A673 (cell line): ENCODE measurements at regions not wholly inside any gene's neighbourhood (a gene's known extent, or its start where the extent isn't known, plus 50 kb on each side); places are given as distances from the start of the nearest gene placed in this dataset.

Experiments
- BruUV-seq: library from RNA; stranded (reverse); fragments of 400-500 nt; replicated peaks from 2 replicates; lab custom pipeline; 2021; lab: Mats Ljungman, UMichigan
- CTCF ChIA-PET: fragments of 300-600 bp; sonication (Branson Sonifier 250); formaldehyde crosslinking; loops from one replicate; lab custom pipeline; 2022; ENCODE audit warnings: antibody characterized with exemption; lab: Charles Lee
- POLR2A ChIA-PET: fragments of 300-600 bp; sonication (Branson Sonifier 250); formaldehyde crosslinking; loops from one replicate; lab custom pipeline; 2022; ENCODE audit warnings: antibody characterized with exemption; ENCODE audit not compliant: low non-redundant PET; lab: Charles Lee
- DNase-seq: peaks from one replicate; pipeline ENCODE4 v3.0.0-alpha.2; 2015; ENCODE audit warnings: low spot score
- H3K27ac ChIP-seq: fragments of 200-600 bp; sonication (generic); 2 replicates; pipeline ENCODE4 v1.5.1; 2016; ENCODE audit warnings: mixed run types, low read depth, mild to moderate bottlenecking, mixed read lengths, antibody characterized with exemption, low read length; ENCODE audit not compliant: poor library complexity, severe bottlenecking
- H3K27me3 ChIP-seq: fragments of 200-600 bp; sonication (generic); replicated peaks from 2 replicates; pipeline ENCODE4 v1.6.1; 2017; ENCODE audit warnings: mixed run types, low read depth, mild to moderate bottlenecking, mixed read lengths, antibody characterized with exemption, low read length; ENCODE audit not compliant: insufficient read depth, poor library complexity
- H3K36me3 ChIP-seq: fragments of 200-600 bp; sonication (generic); 2 replicates; pipeline ENCODE4 v1.6.1; 2016; ENCODE audit warnings: mixed run types, mild to moderate bottlenecking, mixed read lengths, antibody characterized with exemption, low read length; ENCODE audit not compliant: insufficient read depth, poor library complexity, severe bottlenecking
- H3K4me1 ChIP-seq: fragments of 200-600 bp; sonication (generic); 2 replicates; pipeline ENCODE4 v1.6.1; 2017; ENCODE audit warnings: mixed run types, mild to moderate bottlenecking, mixed read lengths, antibody characterized with exemption, low read length; ENCODE audit not compliant: insufficient read depth, poor library complexity, severe bottlenecking
- H3K4me3 ChIP-seq: fragments of 200-600 bp; sonication (generic); 2 replicates; pipeline ENCODE4 v1.5.1; 2016; ENCODE audit warnings: low read depth, mixed run types, mild to moderate bottlenecking, mixed read lengths, low read length; ENCODE audit not compliant: poor library complexity, severe bottlenecking
- H3K9me3 ChIP-seq: fragments of 200-600 bp; sonication (generic); 2 replicates; pipeline ENCODE4 v1.6.1; 2016; ENCODE audit warnings: mixed run types, low read depth, mild to moderate bottlenecking, mixed read lengths, antibody characterized with exemption, low read length; ENCODE audit not compliant: poor library complexity, severe bottlenecking
- EZH2 ChIP-seq: fragments of 200-600 bp; sonication (generic); IDR thresholded peaks from 2 replicates; pipeline ENCODE4 v1.6.1; 2017; ENCODE audit warnings: borderline replicate concordance, low read depth, mild to moderate bottlenecking, mixed read lengths, antibody characterized with exemption, low read length; ENCODE audit not compliant: poor library complexity, severe bottlenecking
- intact Hi-C: fragments of 100-400 bp; cut with micrococcal nuclease; formaldehyde crosslinking; loops from one replicate; pipeline ENCODE4 v1.10.0; 2022; ENCODE audit not compliant: unreplicated experiment
- TF ChIP-seq, protein P1 (sequence below): fragments of 300-800, 200-600 bp; sonication (generic); conservative IDR thresholded peaks from 2 replicates; pipeline ENCODE4 v1.5.1; 2017; ENCODE audit warnings: low read depth, mild to moderate bottlenecking, antibody characterized with exemption, low read length, moderate library complexity, mixed read lengths

DNA sequence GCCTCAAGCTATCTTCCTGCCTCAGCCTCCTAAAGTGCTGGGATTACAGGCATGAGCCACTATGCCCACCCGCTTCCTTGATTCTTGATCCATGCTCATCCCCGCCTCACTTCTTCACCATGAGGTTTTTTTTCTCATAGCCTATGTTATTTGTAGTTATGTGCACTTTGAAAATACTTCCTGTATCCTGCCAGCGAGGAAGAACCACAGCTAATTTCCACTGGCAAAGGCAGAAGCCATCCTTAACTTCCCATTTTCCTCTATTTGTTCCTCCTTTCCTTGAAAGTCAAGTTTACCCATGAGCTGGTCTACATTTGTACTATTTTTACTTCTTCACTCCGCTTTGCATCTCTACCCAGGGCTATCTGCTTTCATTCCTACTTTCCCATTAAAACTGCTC is 189.7 kb upstream of the ZFHX3 start:
- Histone ChIP-seq H3K27me3 (peaks cover 3% of the 10 kb centered on the region), H3K36me3 (no peaks in the 10 kb centered on the region), H3K27ac (no peak overlapping the region), H3K4me3 (no peak overlapping the region), H3K4me1 (peaks cover 6% of the 10 kb centered on the region), H3K9me3 (no peaks in the 10 kb centered on the region)
- no peak for TF ChIP-seq EZH2
- TF ChIP-seq, protein P1, sequence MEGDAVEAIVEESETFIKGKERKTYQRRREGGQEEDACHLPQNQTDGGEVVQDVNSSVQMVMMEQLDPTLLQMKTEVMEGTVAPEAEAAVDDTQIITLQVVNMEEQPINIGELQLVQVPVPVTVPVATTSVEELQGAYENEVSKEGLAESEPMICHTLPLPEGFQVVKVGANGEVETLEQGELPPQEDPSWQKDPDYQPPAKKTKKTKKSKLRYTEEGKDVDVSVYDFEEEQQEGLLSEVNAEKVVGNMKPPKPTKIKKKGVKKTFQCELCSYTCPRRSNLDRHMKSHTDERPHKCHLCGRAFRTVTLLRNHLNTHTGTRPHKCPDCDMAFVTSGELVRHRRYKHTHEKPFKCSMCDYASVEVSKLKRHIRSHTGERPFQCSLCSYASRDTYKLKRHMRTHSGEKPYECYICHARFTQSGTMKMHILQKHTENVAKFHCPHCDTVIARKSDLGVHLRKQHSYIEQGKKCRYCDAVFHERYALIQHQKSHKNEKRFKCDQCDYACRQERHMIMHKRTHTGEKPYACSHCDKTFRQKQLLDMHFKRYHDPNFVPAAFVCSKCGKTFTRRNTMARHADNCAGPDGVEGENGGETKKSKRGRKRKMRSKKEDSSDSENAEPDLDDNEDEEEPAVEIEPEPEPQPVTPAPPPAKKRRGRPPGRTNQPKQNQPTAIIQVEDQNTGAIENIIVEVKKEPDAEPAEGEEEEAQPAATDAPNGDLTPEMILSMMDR: no peak
- POLR2A ChIA-PET: no interaction called here
- DNase-seq: no peak
- intact Hi-C loops: no loop called here
- CTCF ChIA-PET: no interaction called here
- no TSS peak for BruUV-seq

DNA sequence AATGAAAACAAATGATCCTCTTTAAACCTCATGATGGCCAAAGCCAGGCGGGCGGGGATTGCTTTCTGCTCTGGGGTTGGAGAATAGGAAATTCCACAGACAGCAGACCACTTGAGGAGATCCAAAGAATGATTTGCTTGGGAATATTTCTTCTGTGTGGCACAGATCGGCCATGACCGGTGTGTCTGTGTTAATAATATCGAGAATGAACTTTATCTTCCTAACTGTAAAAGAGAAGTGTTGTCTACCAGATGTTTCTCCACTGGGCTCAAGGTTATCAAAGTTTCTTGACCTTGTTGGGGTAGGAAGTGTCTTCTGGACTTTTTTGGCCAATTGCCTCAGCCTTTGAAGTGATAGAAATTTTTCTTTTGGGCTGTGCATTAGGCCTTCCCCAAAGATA is 186.6 kb upstream of the ZFHX3 start:
- ChIA-PET POLR2A (no interaction called here), CTCF (no interaction called here)
- H3K27ac ChIP-seq: no peak overlapping the region
- H3K4me1 ChIP-seq: peaks cover 14% of the 10 kb centered on the region
- DNase-seq: no peak
- no TSS peak for BruUV-seq
- no peaks in the 10 kb centered on the region for H3K9me3 ChIP-seq
- H3K27me3 ChIP-seq: no peaks in the 10 kb centered on the region
- H3K4me3 ChIP-seq: no peak overlapping the region
- no peak for TF ChIP-seq EZH2
- TF ChIP-seq, protein P1: no peak
- no peaks in the 10 kb centered on the region for H3K36me3 ChIP-seq
- intact Hi-C loops: no loop called here

DNA sequence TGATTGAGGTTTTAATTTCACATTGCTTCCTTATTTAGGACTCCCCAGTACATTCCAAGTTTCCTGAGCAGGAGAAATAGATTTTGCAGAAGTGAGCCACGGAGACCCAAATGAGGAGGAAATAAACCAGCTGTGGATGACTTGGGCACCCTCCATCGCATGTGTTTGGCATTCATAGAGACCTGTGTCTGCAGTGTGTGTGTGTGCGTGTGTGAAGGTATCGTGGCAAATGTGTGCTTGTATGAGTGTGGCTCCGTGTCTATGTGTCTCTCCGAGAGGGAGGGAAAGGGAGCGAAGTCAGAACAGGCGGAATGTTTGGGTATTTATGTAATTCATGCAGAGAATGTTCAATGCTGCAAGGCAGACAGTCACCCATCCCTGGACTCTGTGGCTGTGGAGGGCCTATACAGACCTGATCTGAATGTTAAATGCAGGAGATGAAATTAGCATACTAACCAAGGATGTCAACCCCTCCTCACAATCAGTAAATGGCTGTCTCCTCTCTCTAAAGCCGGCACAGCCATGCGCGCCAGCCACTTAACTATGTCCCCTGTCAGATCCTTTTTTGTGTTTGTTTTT is 186.0 kb upstream of the ZFHX3 start:
- no peak for DNase-seq
- POLR2A ChIA-PET: interaction anchor here (0.7 kb wide), 1 partner anchor 734 kb away, joined by 3 read pairs; no protein-coding TSS in a partner anchor
- intact Hi-C loops: no loop called here
- Histone ChIP-seq H3K27me3 (no peaks in the 10 kb centered on the region), H3K4me1 (peaks cover 14% of the 10 kb centered on the region), H3K36me3 (no peaks in the 10 kb centered on the region), H3K9me3 (no peaks in the 10 kb centered on the region), H3K4me3 (no peak overlapping the region), H3K27ac (no peak overlapping the region)
- no TSS peak for BruUV-seq
- CTCF ChIA-PET: interaction anchor here (1.8 kb wide), 1 partner anchor 401 kb away, joined by 5 read pairs; no protein-coding TSS in a partner anchor
- TF ChIP-seq, protein P1: no peak
- TF ChIP-seq EZH2: no peak
